Suprapubic skin (tissue), 4 donors: ENCODE measurements at regions not wholly inside any gene's neighbourhood (a gene's known extent, or its start where the extent isn't known, plus 50 kb on each side); places are given as distances from the start of the nearest gene placed in this dataset.

Experiments used
- DNase-seq, 2 donors: peaks; one replicate each; pipeline ENCODE4 v3.0.0-alpha.2; 2019; ENCODE audit warnings: low spot score in 2 of 2
- H3K27ac ChIP-seq: fragments of 200-600 bp; sonication (generic); one replicate; pipeline ENCODE4 v1.5.1; 2019
- H3K27me3 ChIP-seq: fragments of 200-600 bp; sonication (generic); one replicate; pipeline ENCODE4 v1.5.1; 2019
- H3K36me3 ChIP-seq: fragments of 200-600 bp; sonication (generic); one replicate; pipeline ENCODE4 v1.5.1; 2019
- H3K4me1 ChIP-seq: fragments of 200-600 bp; sonication (generic); one replicate; pipeline ENCODE4 v1.5.1; 2019
- H3K4me3 ChIP-seq: fragments of 200-600 bp; sonication (generic); one replicate; pipeline ENCODE4 v1.5.1; 2019; ENCODE audit warnings: mild to moderate bottlenecking
- H3K9me3 ChIP-seq: fragments of 200-600 bp; sonication (generic); one replicate; pipeline ENCODE4 v1.5.1; 2019
- CTCF ChIP-seq, 2 donors: fragments of 200-600 bp in 1 of 2; fragments of 450-650 bp in 1 of 2; sonication (generic) in 1 of 2; IDR thresholded peaks; one replicate each; pipeline ENCODE4 v1.5.1; 2016 to 2019; ENCODE audit warnings: antibody characterized with exemption in 2 of 2, mild to moderate bottlenecking in 1 of 2, moderate library complexity in 1 of 2
- EP300 ChIP-seq: sonication (generic); formaldehyde crosslinking; IDR thresholded peaks from one replicate; pipeline ENCODE4 v1.6.1; 2017; ENCODE audit warnings: antibody characterized with exemption
- POLR2A ChIP-seq, 2 donors: fragments of 450-650 bp; IDR thresholded peaks; one replicate each; pipeline ENCODE4 v1.6.1; 2017; ENCODE audit warnings: antibody characterized with exemption in 2 of 2, mild to moderate bottlenecking in 2 of 2, moderate library complexity in 2 of 2
- POLR2AphosphoS5 ChIP-seq, 3 donors: sonication (generic); formaldehyde crosslinking; IDR thresholded peaks; one replicate each; pipeline ENCODE4 v1.6.1; 2017; ENCODE audit warnings: antibody characterized with exemption in 3 of 3
- WGBS: methylation state at CpG from one replicate; pipeline ENCODE4 v1.1.5; 2018; 5-methylcytosine and 5-hydroxymethylcytosine counted together

- Histone ChIP-seq H3K9me3 (peaks cover 14% of the 10 kb centered on the region), H3K36me3 (no peaks in the 10 kb centered on the region), H3K27ac (no peak overlapping the region), H3K4me1 (peaks cover 12% of the 10 kb centered on the region), H3K27me3 (peaks cover 59% of the 10 kb centered on the region), H3K4me3 (no peak overlapping the region)
- DNase-seq, result no peak
- 77% methylated on average over 30 of the region's 42 CpGs for WGBS
- no peak for TF ChIP-seq POLR2AphosphoS5 (IDR thresholded peaks at IDR 0.05)
- TF ChIP-seq CTCF (IDR thresholded peaks at IDR 0.05), result peak in 1 of 2 donors; percentile 11
- no peak for TF ChIP-seq EP300
- no peak for TF ChIP-seq POLR2A (IDR thresholded peaks at IDR 0.05)
Observed at GRCh38 chr1:2875707-2876561, 74.4 kb upstream of the TTC34 start.

- TF ChIP-seq EP300, result no peak
- no peak for TF ChIP-seq POLR2AphosphoS5 (IDR thresholded peaks at IDR 0.05)
- no peak for TF ChIP-seq POLR2A (IDR thresholded peaks at IDR 0.05)
- no peak for TF ChIP-seq CTCF (IDR thresholded peaks at IDR 0.05)
- Histone ChIP-seq H3K27me3 (peaks cover 67% of the 10 kb centered on the region), H3K36me3 (no peaks in the 10 kb centered on the region), H3K27ac (no peak overlapping the region), H3K9me3 (peaks cover 5% of the 10 kb centered on the region), H3K4me3 (no peak overlapping the region), H3K4me1 (peaks cover 12% of the 10 kb centered on the region)
- 98% methylated on average over 7 of the region's 18 CpGs for WGBS
- no peak for DNase-seq
Observed at GRCh38 chr1:2876846-2877245, 75.4 kb upstream of the TTC34 start.

GRCh38 chr1:2877391-2877790 lies 75.9 kb upstream of the TTC34 start:
- H3K36me3 ChIP-seq, result no peaks in the 10 kb centered on the region
- DNase-seq, result no peak
- peaks cover 12% of the 10 kb centered on the region for H3K4me1 ChIP-seq
- no peak for TF ChIP-seq POLR2AphosphoS5 (IDR thresholded peaks at IDR 0.05)
- TF ChIP-seq CTCF (IDR thresholded peaks at IDR 0.05), result no peak
- no peak for TF ChIP-seq POLR2A (IDR thresholded peaks at IDR 0.05)
- TF ChIP-seq EP300, result no peak
- H3K9me3 ChIP-seq, result no peaks in the 10 kb centered on the region
- H3K27me3 ChIP-seq, result peaks cover 72% of the 10 kb centered on the region
- 88% methylated on average over 17 of the region's 17 CpGs for WGBS
- no peak overlapping the region for H3K4me3 ChIP-seq
- H3K27ac ChIP-seq, result no peak overlapping the region

GRCh38 chr1:2878591-2878990 lies 77.1 kb upstream of the TTC34 start:
- no peak overlapping the region for H3K27ac ChIP-seq
- WGBS, result 100% methylated on average over 1 of the region's 14 CpGs
- no peaks in the 10 kb centered on the region for H3K36me3 ChIP-seq
- TF ChIP-seq POLR2A (IDR thresholded peaks at IDR 0.05), result no peak
- no peaks in the 10 kb centered on the region for H3K9me3 ChIP-seq
- H3K4me3 ChIP-seq, result no peak overlapping the region
- no peak for DNase-seq
- peaks cover 81% of the 10 kb centered on the region for H3K27me3 ChIP-seq
- H3K4me1 ChIP-seq, result peaks cover 12% of the 10 kb centered on the region

- H3K36me3 ChIP-seq, result no peaks in the 10 kb centered on the region
- TF ChIP-seq EP300, result no peak
- TF ChIP-seq POLR2A (IDR thresholded peaks at IDR 0.05), result no peak
- no peak for TF ChIP-seq POLR2AphosphoS5 (IDR thresholded peaks at IDR 0.05)
- no peak for TF ChIP-seq CTCF (IDR thresholded peaks at IDR 0.05)
- H3K27me3 ChIP-seq, result peaks cover 81% of the 10 kb centered on the region
- H3K27ac ChIP-seq, result no peak overlapping the region
- peaks cover 12% of the 10 kb centered on the region for H3K4me1 ChIP-seq
- H3K4me3 ChIP-seq, result no peak overlapping the region
- no peak for DNase-seq
- WGBS, result 80% methylated on average over 2 of the region's 14 CpGs
- no peaks in the 10 kb centered on the region for H3K9me3 ChIP-seq
Observed at GRCh38 chr1:2879026-2879425, 77.5 kb upstream of the TTC34 start.
